Glutamatergic neuron (in vitro differentiated cells): ENCODE measurements at regions not wholly inside any gene's neighbourhood (a gene's known extent, or its start where the extent isn't known, plus 50 kb on each side); places are given as distances from the start of the nearest gene placed in this dataset.

Experiments used
- DNase-seq: peaks from one replicate; pipeline ENCODE4 v3.0.0; 2022
- H3K27ac Mint-ChIP-seq: one replicate; pipeline ENCODE4 v1.8.0; 2020; ENCODE audit warnings: mild to moderate bottlenecking, mixed read lengths, inconsistent platforms; ENCODE audit not compliant: unreplicated experiment
- H3K27me3 Mint-ChIP-seq: one replicate; pipeline ENCODE4 v1.8.0; 2020; ENCODE audit warnings: mild to moderate bottlenecking, moderate library complexity, mixed read lengths, inconsistent platforms; ENCODE audit not compliant: unreplicated experiment
- H3K36me3 Mint-ChIP-seq: one replicate; pipeline ENCODE4 v1.8.0; 2020; ENCODE audit warnings: mild to moderate bottlenecking, mixed read lengths, inconsistent platforms; ENCODE audit not compliant: unreplicated experiment
- H3K4me1 Mint-ChIP-seq: one replicate; pipeline ENCODE4 v1.8.0; 2020; ENCODE audit warnings: mild to moderate bottlenecking, low read depth, mixed read lengths, inconsistent platforms; ENCODE audit not compliant: unreplicated experiment
- H3K4me3 Mint-ChIP-seq: one replicate; pipeline ENCODE4 v1.8.0; 2020; ENCODE audit warnings: mild to moderate bottlenecking, mixed read lengths, inconsistent platforms; ENCODE audit not compliant: unreplicated experiment
- H3K9me3 Mint-ChIP-seq: one replicate; pipeline ENCODE4 v1.8.0; 2020; ENCODE audit warnings: mild to moderate bottlenecking, moderate library complexity, mixed read lengths, inconsistent platforms; ENCODE audit not compliant: unreplicated experiment
- TF ChIP-seq, protein P1 (sequence below): fragments of 200-600 bp; sonication (generic); IDR thresholded peaks from one replicate; pipeline ENCODE4 v1.5.0; 2021; ENCODE audit not compliant: partially characterized antibody, unreplicated experiment

GRCh38 chrX:106397788-106398538 lies 213.8 kb upstream of the RADX start:
- H3K27ac Mint-ChIP-seq, result no peak overlapping the region
- H3K4me3 Mint-ChIP-seq, result no peak overlapping the region
- H3K9me3 Mint-ChIP-seq, result no peaks in the 10 kb centered on the region
- peaks cover 2% of the 10 kb centered on the region for H3K27me3 Mint-ChIP-seq
- TF ChIP-seq, protein P1, sequence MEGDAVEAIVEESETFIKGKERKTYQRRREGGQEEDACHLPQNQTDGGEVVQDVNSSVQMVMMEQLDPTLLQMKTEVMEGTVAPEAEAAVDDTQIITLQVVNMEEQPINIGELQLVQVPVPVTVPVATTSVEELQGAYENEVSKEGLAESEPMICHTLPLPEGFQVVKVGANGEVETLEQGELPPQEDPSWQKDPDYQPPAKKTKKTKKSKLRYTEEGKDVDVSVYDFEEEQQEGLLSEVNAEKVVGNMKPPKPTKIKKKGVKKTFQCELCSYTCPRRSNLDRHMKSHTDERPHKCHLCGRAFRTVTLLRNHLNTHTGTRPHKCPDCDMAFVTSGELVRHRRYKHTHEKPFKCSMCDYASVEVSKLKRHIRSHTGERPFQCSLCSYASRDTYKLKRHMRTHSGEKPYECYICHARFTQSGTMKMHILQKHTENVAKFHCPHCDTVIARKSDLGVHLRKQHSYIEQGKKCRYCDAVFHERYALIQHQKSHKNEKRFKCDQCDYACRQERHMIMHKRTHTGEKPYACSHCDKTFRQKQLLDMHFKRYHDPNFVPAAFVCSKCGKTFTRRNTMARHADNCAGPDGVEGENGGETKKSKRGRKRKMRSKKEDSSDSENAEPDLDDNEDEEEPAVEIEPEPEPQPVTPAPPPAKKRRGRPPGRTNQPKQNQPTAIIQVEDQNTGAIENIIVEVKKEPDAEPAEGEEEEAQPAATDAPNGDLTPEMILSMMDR, result no peak
- no peaks in the 10 kb centered on the region for H3K36me3 Mint-ChIP-seq
- DNase-seq, result no peak
- no peaks in the 10 kb centered on the region for H3K4me1 Mint-ChIP-seq

- Mint-ChIP-seq H3K4me3 (no peak overlapping the region), H3K36me3 (no peaks in the 10 kb centered on the region), H3K4me1 (no peaks in the 10 kb centered on the region), H3K9me3 (no peaks in the 10 kb centered on the region), H3K27ac (no peak overlapping the region), H3K27me3 (peaks cover 2% of the 10 kb centered on the region)
- TF ChIP-seq, protein P1, result no peak
- DNase-seq, result no peak
These were observed 209.7 kb upstream of the RADX start for GRCh38 chrX:106401965-106402559.

DNA sequence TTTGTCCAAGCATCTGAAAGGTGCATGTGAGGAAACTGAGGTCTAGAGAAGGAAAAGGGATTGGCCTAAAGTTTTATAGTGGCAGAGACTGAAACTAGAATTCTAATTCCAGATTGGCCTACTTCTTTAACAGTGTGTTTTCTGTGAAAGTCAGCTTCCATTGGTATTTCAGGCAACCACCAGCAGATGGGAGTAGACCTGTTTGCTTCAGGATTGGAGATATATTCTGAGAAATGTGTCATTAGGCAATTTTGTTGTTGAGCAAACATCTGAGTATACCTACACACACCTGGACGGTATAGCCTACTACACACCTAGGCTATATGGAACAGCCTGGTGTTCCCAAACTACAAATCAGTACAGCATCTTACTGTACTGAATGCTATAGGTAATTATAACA lies 207.3 kb upstream of the RADX start:
- no peaks in the 10 kb centered on the region for H3K9me3 Mint-ChIP-seq
- no peaks in the 10 kb centered on the region for H3K4me1 Mint-ChIP-seq
- TF ChIP-seq, protein P1, result no peak
- no peak overlapping the region for H3K27ac Mint-ChIP-seq
- no peaks in the 10 kb centered on the region for H3K36me3 Mint-ChIP-seq
- H3K27me3 Mint-ChIP-seq, result peaks cover 2% of the 10 kb centered on the region
- no peak overlapping the region for H3K4me3 Mint-ChIP-seq
- DNase-seq, result no peak

- no peak overlapping the region for H3K27ac Mint-ChIP-seq
- no peaks in the 10 kb centered on the region for H3K4me1 Mint-ChIP-seq
- H3K36me3 Mint-ChIP-seq, result no peaks in the 10 kb centered on the region
- no peaks in the 10 kb centered on the region for H3K9me3 Mint-ChIP-seq
- H3K4me3 Mint-ChIP-seq, result no peak overlapping the region
- TF ChIP-seq, protein P1, result peak; percentile 82
- DNase-seq, result no peak
- H3K27me3 Mint-ChIP-seq, result no peaks in the 10 kb centered on the region
These were observed 196.4 kb upstream of the RADX start for GRCh38 chrX:106415276-106415895.

GRCh38 chrX:106436691-106437090 lies 175.1 kb upstream of the RADX start:
- DNase-seq, result no peak
- Mint-ChIP-seq H3K4me1 (no peaks in the 10 kb centered on the region), H3K27ac (no peak overlapping the region), H3K4me3 (no peak overlapping the region), H3K36me3 (no peaks in the 10 kb centered on the region), H3K27me3 (no peaks in the 10 kb centered on the region), H3K9me3 (no peaks in the 10 kb centered on the region)
- TF ChIP-seq, protein P1, result no peak
